Duodenal mucosa (tissue), 2 donors: ENCODE measurements at regions not wholly inside any gene's neighbourhood (a gene's known extent, or its start where the extent isn't known, plus 50 kb on each side); places are given as distances from the start of the nearest gene placed in this dataset.

Experiments used
- H3K27ac ChIP-seq: one replicate; pipeline ENCODE4 v1.7.0; 2013; ENCODE audit warnings: low read depth, low read length
- H3K27me3 ChIP-seq, 2 donors: one replicate each; pipeline ENCODE4 v1.7.0; 2013; ENCODE audit warnings: low read length in 2 of 2, control low read depth in 1 of 2; ENCODE audit not compliant: insufficient read depth in 2 of 2, control insufficient read depth in 1 of 2
- H3K36me3 ChIP-seq, 2 donors: one replicate each; pipeline ENCODE4 v1.7.0; 2013; ENCODE audit warnings: low read length in 2 of 2, control low read depth in 1 of 2; ENCODE audit not compliant: insufficient read depth in 2 of 2, control insufficient read depth in 1 of 2
- H3K4me1 ChIP-seq, 2 donors: one replicate each; pipeline ENCODE4 v1.7.0; 2013; ENCODE audit warnings: low read length in 2 of 2, control low read depth in 1 of 2; ENCODE audit not compliant: insufficient read depth in 2 of 2, control insufficient read depth in 1 of 2
- H3K4me3 ChIP-seq, 2 donors: one replicate each; pipeline ENCODE4 v1.7.0; 2013; ENCODE audit warnings: low read length in 2 of 2, low read depth in 1 of 2
- H3K9ac ChIP-seq, 2 donors: one replicate each; pipeline ENCODE4 v1.7.0; 2013; ENCODE audit warnings: low read length in 2 of 2, low read depth in 1 of 2
- H3K9me3 ChIP-seq, 2 donors: one replicate each; pipeline ENCODE4 v1.7.0; 2013; ENCODE audit warnings: low read length in 2 of 2, control low read depth in 1 of 2; ENCODE audit not compliant: control insufficient read depth in 1 of 2

- Histone ChIP-seq H3K9me3 (peaks cover 0 to 10% of the 10 kb centered on the region in 2 donors), H3K27me3 (no peaks in the 10 kb centered on the region), H3K36me3 (no peaks in the 10 kb centered on the region), H3K27ac (no peak overlapping the region), H3K9ac (no peak overlapping the region), H3K4me3 (no peak overlapping the region), H3K4me1 (no peaks in the 10 kb centered on the region)
Measured at GRCh38 chr20:60411813-60412212, 453.6 kb downstream of the CDH26 start.

- no peak overlapping the region for H3K9ac ChIP-seq
Measured at GRCh38 chr20:60420676-60421229, 462.5 kb downstream of the CDH26 start.

GRCh38 chr20:60422848-60423247 is 464.6 kb downstream of the CDH26 start:
- no peak overlapping the region for H3K4me3 ChIP-seq
- H3K27ac ChIP-seq: no peak overlapping the region
- no peaks in the 10 kb centered on the region for H3K9me3 ChIP-seq
- no peaks in the 10 kb centered on the region for H3K36me3 ChIP-seq
- no peaks in the 10 kb centered on the region for H3K27me3 ChIP-seq
- H3K4me1 ChIP-seq: no peaks in the 10 kb centered on the region
- H3K9ac ChIP-seq: no peak overlapping the region

More at GRCh38 chr20:60420676-60421229, 462.5 kb downstream of the CDH26 start:
- Histone ChIP-seq H3K4me1 (no peaks in the 10 kb centered on the region), H3K27me3 (no peaks in the 10 kb centered on the region), H3K9me3 (no peaks in the 10 kb centered on the region), H3K27ac (no peak overlapping the region), H3K36me3 (no peaks in the 10 kb centered on the region), H3K4me3 (no peak overlapping the region)

GRCh38 chr20:60424267-60424902 is 466.2 kb downstream of the CDH26 start:
- H3K9ac ChIP-seq: no peak overlapping the region
- H3K4me3 ChIP-seq: no peak overlapping the region

DNA sequence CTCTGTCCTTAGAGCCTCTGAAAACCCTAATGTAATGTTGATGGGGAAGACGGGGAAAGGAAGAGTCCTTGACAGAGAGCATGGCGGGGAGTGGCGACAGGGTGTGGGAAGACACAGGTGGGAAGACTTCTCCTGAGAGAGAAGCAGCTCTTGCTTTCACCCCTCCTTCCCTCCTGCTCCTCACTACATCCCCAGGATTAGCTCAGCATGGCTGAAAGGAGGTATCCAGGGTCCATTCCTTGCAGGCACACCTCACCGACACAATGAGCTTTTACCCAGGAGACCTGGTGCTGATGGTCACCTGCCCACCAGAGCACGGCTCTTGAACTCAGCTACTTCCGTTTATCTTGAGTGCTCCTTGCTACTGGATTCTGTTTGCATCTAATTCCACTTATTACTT is 469.3 kb downstream of the CDH26 start:
- no peak overlapping the region for H3K27ac ChIP-seq
- no peaks in the 10 kb centered on the region for H3K9me3 ChIP-seq
- no peak overlapping the region for H3K4me3 ChIP-seq
- no peak overlapping the region for H3K9ac ChIP-seq
- no peaks in the 10 kb centered on the region for H3K27me3 ChIP-seq
- H3K4me1 ChIP-seq: no peaks in the 10 kb centered on the region
- no peaks in the 10 kb centered on the region for H3K36me3 ChIP-seq

More at GRCh38 chr20:60424267-60424902, 466.2 kb downstream of the CDH26 start:
- no peaks in the 10 kb centered on the region for H3K4me1 ChIP-seq
- no peaks in the 10 kb centered on the region for H3K36me3 ChIP-seq
- H3K27ac ChIP-seq: no peak overlapping the region
- H3K9me3 ChIP-seq: no peaks in the 10 kb centered on the region
- H3K27me3 ChIP-seq: no peaks in the 10 kb centered on the region

- H3K9ac ChIP-seq: no peak overlapping the region
- H3K9me3 ChIP-seq: no peaks in the 10 kb centered on the region
- no peaks in the 10 kb centered on the region for H3K36me3 ChIP-seq
- H3K27ac ChIP-seq: no peak overlapping the region
- H3K27me3 ChIP-seq: no peaks in the 10 kb centered on the region
- no peaks in the 10 kb centered on the region for H3K4me1 ChIP-seq
- no peak overlapping the region for H3K4me3 ChIP-seq
Measured at GRCh38 chr20:60428651-60429050, 470.4 kb downstream of the CDH26 start.

DNA sequence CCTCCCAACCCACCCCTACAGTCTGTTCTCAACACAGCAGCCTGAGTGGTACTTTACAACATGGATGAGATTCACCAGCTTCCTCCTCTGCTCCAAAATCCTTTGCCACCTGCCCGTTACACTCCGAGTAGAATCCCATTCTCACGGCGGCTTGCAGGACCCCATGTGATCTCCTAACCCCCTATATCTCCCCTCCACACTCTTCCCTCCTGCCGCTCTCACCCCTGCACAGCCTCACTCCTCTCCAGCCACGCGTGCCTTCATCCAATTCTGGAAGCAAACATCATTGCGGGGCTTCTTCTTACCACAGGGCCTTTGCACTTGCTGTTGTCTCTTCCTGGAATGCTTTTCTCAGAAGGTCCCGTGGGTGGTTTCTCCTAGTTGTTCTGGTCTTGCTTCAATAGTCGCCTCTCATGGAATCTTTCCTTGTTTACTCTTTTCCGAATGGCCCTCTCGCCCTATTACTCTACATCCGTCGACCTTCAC is 472.3 kb downstream of the CDH26 start:
- no peak overlapping the region for H3K27ac ChIP-seq
- no peaks in the 10 kb centered on the region for H3K9me3 ChIP-seq
- no peak overlapping the region for H3K4me3 ChIP-seq
- H3K27me3 ChIP-seq: no peaks in the 10 kb centered on the region
- no peak overlapping the region for H3K9ac ChIP-seq
- no peaks in the 10 kb centered on the region for H3K4me1 ChIP-seq
- no peaks in the 10 kb centered on the region for H3K36me3 ChIP-seq

DNA sequence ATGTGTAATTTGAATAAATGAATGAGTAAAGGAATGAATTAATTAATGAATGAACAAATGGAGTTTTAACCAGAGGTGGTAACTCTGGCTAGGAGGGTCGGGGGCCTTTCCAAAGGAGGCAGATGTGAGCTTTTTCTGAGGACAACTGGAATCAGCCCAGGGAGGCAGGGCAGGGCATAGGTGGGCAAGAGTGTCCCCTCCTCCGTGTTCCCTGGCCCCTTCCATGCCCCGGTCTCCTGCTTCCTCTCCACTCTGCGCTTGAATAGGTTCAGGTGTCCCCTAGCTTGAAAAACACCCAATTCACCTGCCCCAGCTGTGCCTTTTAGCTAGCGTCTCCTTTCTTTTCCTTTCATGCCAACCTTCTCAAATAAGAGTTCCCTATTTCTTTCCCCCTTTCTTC is 473.1 kb downstream of the CDH26 start:
- H3K27me3 ChIP-seq: no peaks in the 10 kb centered on the region
- no peak overlapping the region for H3K9ac ChIP-seq
- H3K4me1 ChIP-seq: no peaks in the 10 kb centered on the region
- no peaks in the 10 kb centered on the region for H3K9me3 ChIP-seq
- no peak overlapping the region for H3K27ac ChIP-seq
- no peak overlapping the region for H3K4me3 ChIP-seq
- no peaks in the 10 kb centered on the region for H3K36me3 ChIP-seq

GRCh38 chr20:60437418-60437817 is 479.2 kb downstream of the CDH26 start:
- Histone ChIP-seq H3K4me1 (no peaks in the 10 kb centered on the region), H3K27ac (no peak overlapping the region), H3K9ac (no peak overlapping the region), H3K9me3 (no peaks in the 10 kb centered on the region), H3K27me3 (no peaks in the 10 kb centered on the region), H3K36me3 (no peaks in the 10 kb centered on the region), H3K4me3 (no peak overlapping the region)

- Histone ChIP-seq H3K9ac (no peak overlapping the region), H3K9me3 (no peaks in the 10 kb centered on the region), H3K4me3 (no peak overlapping the region), H3K27ac (no peak overlapping the region), H3K27me3 (no peaks in the 10 kb centered on the region), H3K36me3 (no peaks in the 10 kb centered on the region), H3K4me1 (no peaks in the 10 kb centered on the region)
Measured at GRCh38 chr20:60446267-60447111, 488.3 kb downstream of the CDH26 start.
